Erythroblast (primary cell): ENCODE measurements at regions not wholly inside any gene's neighbourhood (a gene's known extent, or its start where the extent isn't known, plus 50 kb on each side); places are given as distances from the start of the nearest gene placed in this dataset.

ENCODE experiments used
- GATA1 ChIP-seq: IDR thresholded peaks from 2 replicates; pipeline ENCODE4 v1.6.1; 2011; ENCODE audit warnings: low read depth, mild to moderate bottlenecking, control low read depth, low read length, moderate library complexity
- POLR2A ChIP-seq: IDR thresholded peaks from 2 replicates; pipeline ENCODE4 v1.6.1; 2011; ENCODE audit warnings: mild to moderate bottlenecking, low read length

GRCh38 chr15:36335659-36336058 lies 243.8 kb upstream of the CDIN1 start:
- no peak for TF ChIP-seq POLR2A
- no peak for TF ChIP-seq GATA1
